RPMI7951 (cell line): ENCODE measurements at regions not wholly inside any gene's neighbourhood (a gene's known extent, or its start where the extent isn't known, plus 50 kb on each side); places are given as distances from the start of the nearest gene placed in this dataset.
"Not testable (repeated sequence)": the region's sequence is repeated elsewhere in the genome, so short reads cannot be mapped to it uniquely, and the experiment has no call there.

Experiments
- DNase-seq: peaks from one replicate; pipeline ENCODE4 v3.0.0-alpha.2; 2012; ENCODE audit warnings: low read depth

- peak; percentile 57 for DNase-seq
Observed at GRCh38 chr5:36739751-36740221, 133.4 kb downstream of the SLC1A3 start.

- DNase-seq, result peak; percentile 54
Observed at GRCh38 chr5:36740259-36740898, 134.0 kb downstream of the SLC1A3 start.

- DNase-seq, result no peak
Observed at GRCh38 chr5:36741128-36741527, 134.7 kb downstream of the SLC1A3 start.

GRCh38 chr5:36743891-36744772 is 132.4 kb upstream of the NIPBL start:
- DNase-seq, result peak; percentile 69

- peak; percentile 45 for DNase-seq
Observed at GRCh38 chr5:36744773-36745589, 131.6 kb upstream of the NIPBL start.

GRCh38 chr5:36747794-36748193 is 128.8 kb upstream of the NIPBL start:
- DNase-seq, result not testable (repeated sequence)

GRCh38 chr5:36751886-36752285 is 124.7 kb upstream of the NIPBL start:
- no peak for DNase-seq

GRCh38 chr5:36755342-36755741 is 121.2 kb upstream of the NIPBL start:
- no peak for DNase-seq

GRCh38 chr5:36755920-36756488 is 120.6 kb upstream of the NIPBL start:
- no peak for DNase-seq

- no peak for DNase-seq
Observed at GRCh38 chr5:36756848-36757247, 119.7 kb upstream of the NIPBL start.

GRCh38 chr5:36759117-36759516 is 117.5 kb upstream of the NIPBL start:
- DNase-seq, result no peak

GRCh38 chr5:36763454-36763853 is 113.1 kb upstream of the NIPBL start:
- no peak for DNase-seq

- DNase-seq, result no peak
Observed at GRCh38 chr5:36765876-36766275, 110.7 kb upstream of the NIPBL start.

GRCh38 chr5:36766981-36767380 is 109.6 kb upstream of the NIPBL start:
- no peak for DNase-seq

- DNase-seq, result no peak
Observed at GRCh38 chr5:36768450-36768849, 108.1 kb upstream of the NIPBL start.

GRCh38 chr5:36769129-36769770 is 107.3 kb upstream of the NIPBL start:
- no peak for DNase-seq

GRCh38 chr5:36770125-36770524 is 106.4 kb upstream of the NIPBL start:
- DNase-seq, result peak; percentile 3

- DNase-seq, result no peak
Observed at GRCh38 chr5:36772276-36773140, 104.1 kb upstream of the NIPBL start.

GRCh38 chr5:36777105-36777757 is 99.3 kb upstream of the NIPBL start:
- DNase-seq, result peak; percentile 36

GRCh38 chr5:36778336-36778735 is 98.2 kb upstream of the NIPBL start:
- no peak for DNase-seq
